AG04449 (cell line): ENCODE measurements at regions not wholly inside any gene's neighbourhood (a gene's known extent, or its start where the extent isn't known, plus 50 kb on each side); places are given as distances from the start of the nearest gene placed in this dataset.

Experiments used
- CTCF ChIA-PET: fragments of 350-600 bp; formaldehyde crosslinking; extraction: SDS; loops from one replicate; lab custom pipeline; 2021; ENCODE audit warnings: antibody characterized with exemption; lab: Yijun Ruan, JAX
- POLR2A ChIA-PET: fragments of 400-600, 350-600 bp; formaldehyde crosslinking; extraction: SDS; loops from one replicate; lab custom pipeline; 2020; ENCODE audit warnings: antibody characterized with exemption, inconsistent platforms; lab: Yijun Ruan, JAX
- DNase-seq: peaks from one replicate; pipeline ENCODE4 v3.0.0-alpha.2; 2010; ENCODE audit warnings: low read depth, low spot score
- H3K4me3 ChIP-seq: 2 replicates; pipeline ENCODE4 v1.5.1; 2011; ENCODE audit warnings: low read depth, mild to moderate bottlenecking, control low read depth, low read length
- CTCF ChIP-seq: IDR thresholded peaks from one replicate; pipeline ENCODE4 v1.5.1; 2011; ENCODE audit warnings: mild to moderate bottlenecking, moderate library complexity, low read length, control low read depth, inconsistent platforms; ENCODE audit not compliant: insufficient read depth; ENCODE audit errors: missing control alignments

GRCh38 chr1:5245348-5245747, 590.9 kb downstream of the AJAP1 start:
- POLR2A ChIA-PET = no interaction called here
- no peak overlapping the region for H3K4me3 ChIP-seq
- DNase-seq = no peak
- CTCF ChIA-PET = no interaction called here
- TF ChIP-seq CTCF = no peak

- TF ChIP-seq CTCF = no peak
- H3K4me3 ChIP-seq = no peak overlapping the region
- CTCF ChIA-PET = no interaction called here
- POLR2A ChIA-PET = no interaction called here
- DNase-seq = no peak
Measured at GRCh38 chr1:5244631-5245285, 590.3 kb downstream of the AJAP1 start.

- TF ChIP-seq CTCF = no peak
- ChIA-PET POLR2A (no interaction called here), CTCF (no interaction called here)
- no peak overlapping the region for H3K4me3 ChIP-seq
- no peak for DNase-seq
Measured at GRCh38 chr1:5242850-5243249, 588.4 kb downstream of the AJAP1 start.

GRCh38 chr1:5239911-5240310, 585.5 kb downstream of the AJAP1 start:
- ChIA-PET CTCF (no interaction called here), POLR2A (no interaction called here)
- no peak overlapping the region for H3K4me3 ChIP-seq
- TF ChIP-seq CTCF = no peak
- no peak for DNase-seq

GRCh38 chr1:5238351-5239130, 584.1 kb downstream of the AJAP1 start:
- no peak for TF ChIP-seq CTCF
- ChIA-PET CTCF (no interaction called here), POLR2A (no interaction called here)
- H3K4me3 ChIP-seq = no peak overlapping the region
- DNase-seq = no peak

GRCh38 chr1:5235355-5235899, 581.0 kb downstream of the AJAP1 start:
- H3K4me3 ChIP-seq = no peak overlapping the region
- no peak for TF ChIP-seq CTCF
- POLR2A ChIA-PET = no interaction called here
- CTCF ChIA-PET = no interaction called here
- no peak for DNase-seq
